ENCODE measurements at regions not wholly inside any gene's neighbourhood (a gene's known extent, or its start where the extent isn't known, plus 50 kb on each side); places are given as distances from the start of the nearest gene placed in this dataset.

GRCh38 chr4:98210281-98210680 is 50.9 kb upstream of the RAP1GDS1 start:
- no peak for TF ChIP-seq CTCF (IDR thresholded peaks at IDR 0.05)
- TF ChIP-seq POLR2A (IDR thresholded peaks at IDR 0.05) = no peak
